PC-9 (cell line): ENCODE measurements at regions not wholly inside any gene's neighbourhood (a gene's known extent, or its start where the extent isn't known, plus 50 kb on each side); places are given as distances from the start of the nearest gene placed in this dataset.

Experiments used
- CTCF ChIP-seq: fragments of 200-600 bp; sonication (generic); conservative IDR thresholded peaks from 2 replicates; pipeline ENCODE4 v1.6.1; 2017; ENCODE audit warnings: mixed run types, antibody characterized with exemption, mild to moderate bottlenecking, moderate library complexity
- EZH2 ChIP-seq: fragments of 200-600 bp; sonication (generic); IDR thresholded peaks from 2 replicates; pipeline ENCODE4 v1.8.0; 2017; ENCODE audit warnings: antibody characterized with exemption, low read depth

GRCh38 chr22:49393526-49393925 is 434.1 kb downstream of the BRD1 start:
- TF ChIP-seq CTCF (no peak), EZH2 (no peak)
